H9 (cell line): ENCODE measurements at regions not wholly inside any gene's neighbourhood (a gene's known extent, or its start where the extent isn't known, plus 50 kb on each side); places are given as distances from the start of the nearest gene placed in this dataset.

Experiments
- DNase-seq: peaks from one replicate; pipeline ENCODE4 v3.0.0-alpha.2; 2017
- H2AFZ ChIP-seq: one replicate; pipeline ENCODE4 v1.6.1; 2013; ENCODE audit warnings: mild to moderate bottlenecking, low read length, control low read depth, moderate library complexity
- H2AK5ac ChIP-seq: 2 replicates; pipeline ENCODE4 v1.6.1; 2013; ENCODE audit warnings: low read length, control low read depth, mixed read lengths; ENCODE audit not compliant: insufficient read length
- H2BK120ac ChIP-seq: one replicate; pipeline ENCODE4 v1.6.1; 2013; ENCODE audit warnings: low read depth, mild to moderate bottlenecking, low read length, control low read depth, inconsistent platforms; ENCODE audit not compliant: poor library complexity, severe bottlenecking
- H2BK12ac ChIP-seq: 2 replicates; pipeline ENCODE4 v1.6.1; 2013; ENCODE audit warnings: low read length, control low read depth, mixed read lengths, low read depth; ENCODE audit not compliant: insufficient read length
- H2BK15ac ChIP-seq: 2 replicates; pipeline ENCODE4 v1.6.1; 2013; ENCODE audit warnings: low read depth, low read length, control low read depth
- H2BK20ac ChIP-seq: one replicate; pipeline ENCODE4 v1.6.1; 2013; ENCODE audit warnings: low read depth, mild to moderate bottlenecking, low read length, control low read depth, inconsistent platforms; ENCODE audit not compliant: poor library complexity, severe bottlenecking
- H2BK5ac ChIP-seq: 2 replicates; pipeline ENCODE4 v1.6.1; 2013; ENCODE audit warnings: low read length, control low read depth, mixed read lengths; ENCODE audit not compliant: insufficient read length
- H3K14ac ChIP-seq: 2 replicates; pipeline ENCODE4 v1.6.1; 2013; ENCODE audit warnings: low read length, control low read depth; ENCODE audit not compliant: insufficient read depth
- H3K18ac ChIP-seq: 2 replicates; pipeline ENCODE4 v1.6.1; 2013; ENCODE audit warnings: low read depth, mild to moderate bottlenecking, mixed read lengths, low read length, control low read depth; ENCODE audit not compliant: insufficient read length
- H3K23ac ChIP-seq: 2 replicates; pipeline ENCODE4 v1.6.1; 2013; ENCODE audit warnings: low read length, control low read depth, mixed read lengths, low read depth; ENCODE audit not compliant: insufficient read length
- H3K23me2 ChIP-seq: 2 replicates; pipeline ENCODE4 v1.6.1; 2013; ENCODE audit warnings: low read depth, mild to moderate bottlenecking, mixed read lengths, low read length, control low read depth; ENCODE audit not compliant: insufficient read length, poor library complexity, severe bottlenecking
- H3K27ac ChIP-seq: 2 replicates; pipeline ENCODE4 v1.5.1; 2013; ENCODE audit warnings: low read length, control low read depth, mixed read lengths, low read depth; ENCODE audit not compliant: insufficient read length
- H3K27me3 ChIP-seq: 2 replicates; pipeline ENCODE4 v1.6.1; 2013; ENCODE audit warnings: low read length, control low read depth, inconsistent platforms; ENCODE audit not compliant: insufficient read depth
- H3K4ac ChIP-seq: 2 replicates; pipeline ENCODE4 v1.6.1; 2013; ENCODE audit warnings: low read depth, mild to moderate bottlenecking, control low read depth, inconsistent platforms, low read length, moderate library complexity
- H3K4me1 ChIP-seq: 2 replicates; pipeline ENCODE4 v1.6.1; 2013; ENCODE audit warnings: low read length, control low read depth, inconsistent platforms; ENCODE audit not compliant: insufficient read depth
- H3K4me2 ChIP-seq: 2 replicates; pipeline ENCODE4 v1.6.1; 2013; ENCODE audit warnings: low read length, control low read depth, mixed read lengths; ENCODE audit not compliant: insufficient read length, insufficient read depth
- H3K56ac ChIP-seq: 2 replicates; pipeline ENCODE4 v1.6.1; 2013; ENCODE audit warnings: low read depth, mild to moderate bottlenecking, mixed read lengths, low read length, control low read depth; ENCODE audit not compliant: insufficient read length
- H3K79me1 ChIP-seq: 2 replicates; pipeline ENCODE4 v1.6.1; 2013; ENCODE audit warnings: low read depth, mild to moderate bottlenecking, moderate library complexity, low read length, control low read depth, inconsistent platforms; ENCODE audit not compliant: insufficient read depth, poor library complexity, severe bottlenecking
- H3K79me2 ChIP-seq: 2 replicates; pipeline ENCODE4 v1.6.1; 2013; ENCODE audit warnings: low read length, control low read depth, inconsistent platforms; ENCODE audit not compliant: insufficient read depth
- H3K9ac ChIP-seq: 2 replicates; pipeline ENCODE4 v1.6.1; 2013; ENCODE audit warnings: low read length, control low read depth, mixed read lengths; ENCODE audit not compliant: insufficient read length; ENCODE audit errors: extremely low read depth
- H3K9me3 ChIP-seq: one replicate; pipeline ENCODE4 v1.6.1; 2013; ENCODE audit warnings: low read depth, low read length, inconsistent platforms; ENCODE audit not compliant: control insufficient read depth
- H3T11ph ChIP-seq: one replicate; pipeline ENCODE4 v1.6.1; 2013; ENCODE audit warnings: mild to moderate bottlenecking, low read length, control low read depth, inconsistent platforms
- H4K20me1 ChIP-seq: one replicate; pipeline ENCODE4 v1.6.1; 2013; ENCODE audit not compliant: control insufficient read depth, insufficient read length, insufficient read depth
- H4K5ac ChIP-seq: 2 replicates; pipeline ENCODE4 v1.6.1; 2013; ENCODE audit warnings: low read depth, mild to moderate bottlenecking, mixed read lengths, low read length, control low read depth; ENCODE audit not compliant: insufficient read length
- H4K8ac ChIP-seq: replicated peaks from 2 replicates; pipeline ENCODE4 v1.6.1; 2013; ENCODE audit warnings: low read length, control low read depth, mixed read lengths, low read depth; ENCODE audit not compliant: insufficient read length
- H4K91ac ChIP-seq: 2 replicates; pipeline ENCODE4 v1.6.1; 2013; ENCODE audit warnings: low read depth, mild to moderate bottlenecking, moderate library complexity, mixed read lengths, low read length, control low read depth; ENCODE audit not compliant: insufficient read length
- H3K27ac Mint-ChIP-seq, 3 experiments: 2 replicates in 2 of 3; 3 replicates in 1 of 3; pipeline ENCODE4 v1.8.0; 2020 to 2021; ENCODE audit warnings: mixed read lengths in 3 of 3, mild to moderate bottlenecking in 1 of 3, moderate library complexity in 1 of 3
- H3K27me3 Mint-ChIP-seq: 2 replicates; pipeline ENCODE4 v1.8.0; 2021; ENCODE audit warnings: low read depth, mild to moderate bottlenecking, moderate library complexity, mixed read lengths
- H3K36me3 Mint-ChIP-seq, 3 experiments: 2 replicates in 2 of 3; 3 replicates in 1 of 3; pipeline ENCODE4 v1.8.0; 2020 to 2021; ENCODE audit warnings: low read depth in 3 of 3, mixed read lengths in 3 of 3; ENCODE audit not compliant: insufficient read depth in 1 of 3
- H3K4me1 Mint-ChIP-seq, 2 experiments: 2 replicates each; pipeline ENCODE4 v1.8.0; 2020; ENCODE audit warnings: mixed read lengths in 2 of 2
- H3K4me3 Mint-ChIP-seq, 2 experiments: 2 replicates in 1 of 2; 3 replicates in 1 of 2; pipeline ENCODE4 v1.8.0; 2020 to 2021; ENCODE audit warnings: mild to moderate bottlenecking in 2 of 2, mixed read lengths in 2 of 2, moderate library complexity in 1 of 2
- H3K9me3 Mint-ChIP-seq, 2 experiments: 2 replicates in 1 of 2; 3 replicates in 1 of 2; pipeline ENCODE4 v1.8.0; 2020; ENCODE audit warnings: mild to moderate bottlenecking in 2 of 2, mixed read lengths in 2 of 2, moderate library complexity in 1 of 2
- CTCF ChIP-seq: fragments of 200-600 bp; sonication (generic); conservative IDR thresholded peaks from 3 replicates; pipeline ENCODE4 v1.8.0; 2021; ENCODE audit warnings: antibody characterized with exemption, mild to moderate bottlenecking
- WGBS: extraction: QIAGEN DNeasy Blood & Tissue Kit; methylation state at CpG from one replicate; pipeline ENCODE4 v1.1.7; 2013; ENCODE audit warnings: missing lambda C conversion rate, low lambda C conversion rate, mixed read lengths; ENCODE audit not compliant: insufficient read length; ENCODE audit errors: extremely low coverage; 5-methylcytosine and 5-hydroxymethylcytosine counted together

- Histone ChIP-seq H3K4ac (no peak overlapping the region), H2BK20ac (no peak overlapping the region), H2AK5ac (no peak overlapping the region), H3K79me1 (no peaks in the 10 kb centered on the region), H2BK12ac (no peak overlapping the region), H2BK5ac (no peak overlapping the region), H4K20me1 (no peaks in the 10 kb centered on the region), H3K23ac (no peak overlapping the region), H3T11ph (no peak overlapping the region), H4K8ac (no peak overlapping the region), H2AFZ (no peak overlapping the region), H3K79me2 (no peaks in the 10 kb centered on the region), H3K9me3 (no peaks in the 10 kb centered on the region), H4K91ac (no peak overlapping the region), H3K18ac (no peak overlapping the region), H3K9ac (no peak overlapping the region), H3K27me3 (no peaks in the 10 kb centered on the region), H3K4me2 (no peak overlapping the region), H3K4me1 (no peaks in the 10 kb centered on the region), H2BK15ac (no peak overlapping the region), H3K14ac (no peak overlapping the region), H2BK120ac (no peak overlapping the region), H3K23me2 (no peaks in the 10 kb centered on the region), H4K5ac (no peak overlapping the region), H3K56ac (no peak overlapping the region), H3K27ac (no peak overlapping the region)
- Mint-ChIP-seq H3K9me3 (no peaks in the 10 kb centered on the region), H3K4me1 (peaks cover 13 to 15% of the 10 kb centered on the region in 2 experiments), H3K27me3 (no peaks in the 10 kb centered on the region), H3K4me3 (no peak overlapping the region), H3K36me3 (no peaks in the 10 kb centered on the region), H3K27ac (no peak overlapping the region)
- WGBS: no CpG with 5 or more reads among the region's 1 CpG
- no peak for DNase-seq
- TF ChIP-seq CTCF: no peak
These were observed 339.2 kb upstream of the MEOX2 start for GRCh38 chr7:16025696-16026095.
